SK-N-MC (cell line): ENCODE measurements at regions not wholly inside any gene's neighbourhood (a gene's known extent, or its start where the extent isn't known, plus 50 kb on each side); places are given as distances from the start of the nearest gene placed in this dataset.

Experiments used
- DNase-seq: peaks from one replicate; pipeline ENCODE4 v3.0.0-alpha.2; 2011; ENCODE audit warnings: low read depth, low spot score
- H3K27ac ChIP-seq: fragments of 200-600 bp; sonication (generic); 2 replicates; pipeline ENCODE4 v1.5.1; 2016; ENCODE audit warnings: mixed run types
- H3K36me3 ChIP-seq: fragments of 200-600 bp; sonication (generic); 2 replicates; pipeline ENCODE4 v1.6.1; 2017; ENCODE audit warnings: antibody characterized with exemption, low read length, mixed read lengths; ENCODE audit not compliant: insufficient read depth
- H3K4me3 ChIP-seq: fragments of 200-600 bp; sonication (generic); 2 replicates; pipeline ENCODE4 v1.5.1; 2016
- H3K9ac ChIP-seq: fragments of 200-600 bp; sonication (generic); 2 replicates; pipeline ENCODE4 v1.8.0; 2017; ENCODE audit warnings: mixed run types, mixed read lengths; ENCODE audit not compliant: insufficient read length
- H3K9me3 ChIP-seq: fragments of 200-600 bp; sonication (generic); 2 replicates; pipeline ENCODE4 v1.6.1; 2017; ENCODE audit warnings: low read depth, mild to moderate bottlenecking, antibody characterized with exemption, low read length, moderate library complexity, mixed read lengths
- EZH2 ChIP-seq: fragments of 200-600 bp; sonication (generic); IDR thresholded peaks from one replicate; pipeline ENCODE4 v1.6.1; 2017; ENCODE audit warnings: antibody characterized with exemption
- FOXP2 ChIP-seq: optimal IDR thresholded peaks from 2 replicates; pipeline ENCODE3; 2011; ENCODE audit warnings: mild to moderate bottlenecking, moderate library complexity; ENCODE audit not compliant: insufficient read depth; ENCODE audit errors: extremely low read length, control extremely low read depth
- POLR2AphosphoS5 ChIP-seq: IDR thresholded peaks from 2 replicates; pipeline ENCODE4 v1.6.1; 2012; ENCODE audit warnings: mild to moderate bottlenecking, low read depth, low read length, borderline replicate concordance

- DNase-seq, result no peak
- TF ChIP-seq POLR2AphosphoS5, result no peak
- no peak for TF ChIP-seq EZH2
- no peak for TF ChIP-seq FOXP2
- Histone ChIP-seq H3K27ac (no peak overlapping the region), H3K4me3 (no peak overlapping the region), H3K9ac (no peak overlapping the region), H3K36me3 (no peaks in the 10 kb centered on the region), H3K9me3 (no peaks in the 10 kb centered on the region; the same call in 1 of the 2 replicates)
Measured at GRCh38 chr6:170107606-170108222, 183.2 kb downstream of the DLL1 start.

GRCh38 chr6:170106906-170107525 lies 183.9 kb downstream of the DLL1 start:
- H3K9me3 ChIP-seq, result no peaks in the 10 kb centered on the region; the same call in 1 of the 2 replicates
- no peak overlapping the region for H3K9ac ChIP-seq
- no peaks in the 10 kb centered on the region for H3K36me3 ChIP-seq
- no peak for TF ChIP-seq FOXP2
- TF ChIP-seq POLR2AphosphoS5, result no peak
- TF ChIP-seq EZH2, result no peak
- no peak overlapping the region for H3K4me3 ChIP-seq
- DNase-seq, result no peak
- H3K27ac ChIP-seq, result no peak overlapping the region

GRCh38 chr6:170102582-170103481 lies 188.0 kb downstream of the DLL1 start:
- H3K9ac ChIP-seq, result no peak overlapping the region
- H3K4me3 ChIP-seq, result no peak overlapping the region
- no peaks in the 10 kb centered on the region; the same call in 1 of the 2 replicates for H3K9me3 ChIP-seq
- no peaks in the 10 kb centered on the region for H3K36me3 ChIP-seq
- no peak for TF ChIP-seq POLR2AphosphoS5
- no peak for TF ChIP-seq FOXP2
- TF ChIP-seq EZH2, result no peak
- no peak for DNase-seq
- H3K27ac ChIP-seq, result no peak overlapping the region

GRCh38 chr6:170102038-170102437 lies 188.8 kb downstream of the DLL1 start:
- H3K9me3 ChIP-seq, result no peaks in the 10 kb centered on the region; the same call in 1 of the 2 replicates
- no peak for DNase-seq
- no peak overlapping the region for H3K9ac ChIP-seq
- TF ChIP-seq EZH2 (no peak), POLR2AphosphoS5 (no peak), FOXP2 (no peak)
- H3K27ac ChIP-seq, result no peak overlapping the region
- no peak overlapping the region for H3K4me3 ChIP-seq
- H3K36me3 ChIP-seq, result no peaks in the 10 kb centered on the region

GRCh38 chr6:170101281-170102035 lies 189.4 kb downstream of the DLL1 start:
- no peak for DNase-seq
- H3K27ac ChIP-seq, result no peak overlapping the region
- no peak overlapping the region for H3K9ac ChIP-seq
- H3K9me3 ChIP-seq, result no peaks in the 10 kb centered on the region; the same call in 1 of the 2 replicates
- TF ChIP-seq EZH2, result no peak
- no peak for TF ChIP-seq FOXP2
- no peak for TF ChIP-seq POLR2AphosphoS5
- no peaks in the 10 kb centered on the region for H3K36me3 ChIP-seq
- H3K4me3 ChIP-seq, result no peak overlapping the region

- TF ChIP-seq POLR2AphosphoS5 (no peak), FOXP2 (no peak), EZH2 (no peak)
- H3K9me3 ChIP-seq, result no peaks in the 10 kb centered on the region
- no peak overlapping the region for H3K4me3 ChIP-seq
- no peak overlapping the region for H3K9ac ChIP-seq
- H3K27ac ChIP-seq, result no peak overlapping the region
- DNase-seq, result no peak
- no peaks in the 10 kb centered on the region for H3K36me3 ChIP-seq
Measured at GRCh38 chr6:170100046-170100445, 190.8 kb downstream of the DLL1 start.

GRCh38 chr6:170099387-170099786 lies 191.5 kb downstream of the DLL1 start:
- H3K4me3 ChIP-seq, result no peak overlapping the region
- no peak overlapping the region for H3K27ac ChIP-seq
- no peaks in the 10 kb centered on the region for H3K9me3 ChIP-seq
- no peak overlapping the region for H3K9ac ChIP-seq
- DNase-seq, result no peak
- no peaks in the 10 kb centered on the region for H3K36me3 ChIP-seq
- no peak for TF ChIP-seq POLR2AphosphoS5
- no peak for TF ChIP-seq EZH2
- no peak for TF ChIP-seq FOXP2
